Activated gamma-delta T cell treated with anti-CD3 and anti-CD28 coated beads, Interleukin-2, amount 50 U/mL, for 16 hours (primary cell): ENCODE measurements at regions not wholly inside any gene's neighbourhood (a gene's known extent, or its start where the extent isn't known, plus 50 kb on each side); places are given as distances from the start of the nearest gene placed in this dataset.
"Not testable (repeated sequence)": the region's sequence is repeated elsewhere in the genome, so short reads cannot be mapped to it uniquely, and the experiment has no call there.

Source experiments
- DNase-seq: peaks from one replicate; pipeline ENCODE4 v3.0.0-alpha.2; 2020; ENCODE audit warnings: low read depth

GRCh38 chr9:65566018-65566417 is 109.7 kb upstream of the ZNG1E start:
- DNase-seq = not testable (repeated sequence)

GRCh38 chr9:65519018-65519417 is 156.7 kb upstream of the ZNG1E start:
- not testable (repeated sequence) for DNase-seq

- not testable (repeated sequence) for DNase-seq
Observed at GRCh38 chr9:65514465-65514864, 161.3 kb upstream of the ZNG1E start.

- DNase-seq = not testable (repeated sequence)
Observed at GRCh38 chr9:65507897-65508296, 167.8 kb upstream of the ZNG1E start.

- not testable (repeated sequence) for DNase-seq
Observed at GRCh38 chr9:65504686-65505085, 171.0 kb upstream of the ZNG1E start.

- DNase-seq = not testable (repeated sequence)
Observed at GRCh38 chr9:65503696-65504095, 172.0 kb upstream of the ZNG1E start.

GRCh38 chr9:65482890-65483289 is 192.8 kb upstream of the ZNG1E start:
- not testable (repeated sequence) for DNase-seq

- not testable (repeated sequence) for DNase-seq
Observed at GRCh38 chr9:65481291-65481690, 194.4 kb upstream of the ZNG1E start.

GRCh38 chr9:65474891-65475290 is 189.9 kb upstream of the FOXD4L5 start:
- DNase-seq = not testable (repeated sequence)

GRCh38 chr9:65473059-65473822 is 188.2 kb upstream of the FOXD4L5 start:
- not testable (repeated sequence) for DNase-seq

GRCh38 chr9:65471106-65471505 is 186.1 kb upstream of the FOXD4L5 start:
- DNase-seq = not testable (repeated sequence)

- not testable (repeated sequence) for DNase-seq
Observed at GRCh38 chr9:65466911-65467734, 182.1 kb upstream of the FOXD4L5 start.

- not testable (repeated sequence) for DNase-seq
Observed at GRCh38 chr9:65465246-65465895, 180.4 kb upstream of the FOXD4L5 start.

- DNase-seq = not testable (repeated sequence)
Observed at GRCh38 chr9:65462476-65462875, 177.5 kb upstream of the FOXD4L5 start.

- no peak for DNase-seq
Observed at GRCh38 chr9:65459756-65460320, 174.8 kb upstream of the FOXD4L5 start.

- DNase-seq = no peak
Observed at GRCh38 chr9:65458992-65459391, 174.0 kb upstream of the FOXD4L5 start.

- DNase-seq = no peak
Observed at GRCh38 chr9:65458465-65458864, 173.5 kb upstream of the FOXD4L5 start.

- not testable (repeated sequence) for DNase-seq
Observed at GRCh38 chr9:65456991-65457390, 172.0 kb upstream of the FOXD4L5 start.

GRCh38 chr9:65455751-65456647 is 171.0 kb upstream of the FOXD4L5 start:
- not testable (repeated sequence) for DNase-seq

- not testable (repeated sequence) for DNase-seq
Observed at GRCh38 chr9:65455136-65455535, 170.1 kb upstream of the FOXD4L5 start.

GRCh38 chr9:65454666-65455065 is 169.7 kb upstream of the FOXD4L5 start:
- DNase-seq = not testable (repeated sequence)
